Heart left ventricle (tissue), 16 donors: ENCODE measurements at regions not wholly inside any gene's neighbourhood (a gene's known extent, or its start where the extent isn't known, plus 50 kb on each side); places are given as distances from the start of the nearest gene placed in this dataset.
"Not testable (repeated sequence)": the region's sequence is repeated elsewhere in the genome, so short reads cannot be mapped to it uniquely, and the experiment has no call there.

Experiments used
- ATAC-seq, 4 donors: fragments of 200-7000 bp; cut with Tn5 transposase; one replicate each; pipeline ENCODE4 v1.9.1; 2020 to 2022; ENCODE audit warnings: moderate library complexity in 4 of 4, mild to moderate bottlenecking in 3 of 4, moderate number of reproducible peaks in 1 of 4
- DNase-seq, 5 donors: peaks; one replicate each; pipeline ENCODE4 v3.0.0-alpha.2; 2020
- H3K27ac ChIP-seq, 12 donors: fragments of 200-600 bp; sonication (generic) in 4 of 12; one replicate each; pipeline versions ENCODE4 v1.5.0 to v1.8.0; 2016 to 2022; ENCODE audit warnings: mild to moderate bottlenecking in 2 of 12
- H3K27me3 ChIP-seq, 9 donors: fragments of 200-600 bp; sonication (generic) in 2 of 9; one replicate each; pipeline versions ENCODE4 v1.5.1 to v1.8.0; 2016 to 2022; ENCODE audit warnings: mild to moderate bottlenecking in 3 of 9
- H3K36me3 ChIP-seq, 9 donors: fragments of 200-600 bp; sonication (generic) in 2 of 9; one replicate each; pipeline versions ENCODE4 v1.5.0 to v1.8.0; 2018 to 2022; ENCODE audit warnings: mild to moderate bottlenecking in 2 of 9
- H3K4me1 ChIP-seq, 12 donors: fragments of 200-600 bp; sonication (generic) in 4 of 12; one replicate each; pipeline versions ENCODE4 v1.5.0 to v1.8.0; 2016 to 2022; ENCODE audit warnings: mild to moderate bottlenecking in 3 of 12
- H3K4me3 ChIP-seq, 12 donors: fragments of 200-600 bp; sonication (generic) in 4 of 12; one replicate each; pipeline versions ENCODE4 v1.5.0 to v1.8.0; 2017 to 2022; ENCODE audit warnings: mild to moderate bottlenecking in 9 of 12, moderate library complexity in 4 of 12
- H3K9me3 ChIP-seq, 12 donors: fragments of 200-600 bp; sonication (generic) in 4 of 12; one replicate each; pipeline versions ENCODE4 v1.5.0 to v1.8.0; 2016 to 2022; ENCODE audit warnings: mild to moderate bottlenecking in 1 of 12
- POLR2A ChIP-seq, 2 donors: fragments of 450-650 bp; IDR thresholded peaks; one replicate each; pipeline ENCODE4 v1.6.1; 2017; ENCODE audit warnings: antibody characterized with exemption in 2 of 2, mild to moderate bottlenecking in 2 of 2, moderate library complexity in 2 of 2
- WGBS, 4 donors: extraction: QIAGEN DNeasy Blood & Tissue Kit in 2 of 4; methylation state at CpG; one replicate each; pipeline versions ENCODE4 v1.1.5 to v1.1.7; 2013 to 2018; 5-methylcytosine and 5-hydroxymethylcytosine counted together
- intact Hi-C, 10 donors: fragments of 100-400 bp; cut with DNase I; formaldehyde crosslinking; loops; one replicate each; pipeline versions ENCODE4 v1.11.1 to v1.14.2; 2022
- TF ChIP-seq, protein P1 (sequence below), 12 donors: fragments of 200-600 bp; sonication (generic) in 4 of 12; IDR thresholded peaks; one replicate each; pipeline versions ENCODE4 v1.5.0 to v1.8.0; 2018 to 2022; ENCODE audit warnings: antibody characterized with exemption in 12 of 12, mild to moderate bottlenecking in 5 of 12
- donor health status: ischemic (EF 13 %, LVEDD 7.1; RV severe dilation, severe dysfunction).
- donor health status: healthy with polysubstance abuse.
- donor health status: DM: no; HTN: yes; CAD: no.
- donor health status: DM: no; HTN: no; CAD: no.
- donor health status: ischemic (EF 25% LVEDD 6.9; RV normal size, moderate dysfunction).
- donor health status: ischemic (EF 25% LVEDD 5.7; RV mildly dilated, moderate dysfunction).
- donor health status: healthy.
- donor health status: DM: yes; HTN: yes; CAD: no.
- donor health status: ischemic (EF 35%, LVEDD 5.7; RV mildly dilated, moderate dysfunction).
- donor health status: nonischemic (EF 11% LVEDD 7.7; RV severe dilation, severe dysfunction).
- donor health status: DM: yes; HTN: yes; CAD: no.
- donor health status: PGD.
- donor health status: ischemic (EF 29% LVEDD 5.4; RV normal size, mild dysfunction).
- donor health status: nonischemic (EF 23%, LVEDD 6.1; RV moderate dilation, normal function).

DNA sequence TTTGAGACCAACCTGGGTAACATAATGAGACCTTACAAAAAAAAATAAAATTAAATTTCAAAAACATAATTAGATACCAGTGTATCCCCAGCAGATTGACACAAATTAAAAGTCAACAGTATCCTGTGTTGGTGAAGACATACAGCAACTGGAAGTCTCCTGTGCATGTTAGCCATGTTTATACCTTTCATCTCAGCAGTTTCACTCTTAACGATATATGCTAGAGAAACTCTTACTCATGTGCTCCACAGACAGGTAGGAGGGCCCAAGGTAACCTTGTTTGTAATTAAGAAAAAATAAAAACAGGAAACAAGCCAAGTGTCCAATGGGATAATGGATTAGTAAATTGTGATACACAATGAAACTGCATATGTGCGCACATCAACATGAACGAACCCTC lies 50.1 kb upstream of the N4BP3 start:
- no peaks in the 10 kb centered on the region for H3K9me3 ChIP-seq
- no peak for TF ChIP-seq POLR2A (IDR thresholded peaks at IDR 0.05)
- TF ChIP-seq, protein P1, sequence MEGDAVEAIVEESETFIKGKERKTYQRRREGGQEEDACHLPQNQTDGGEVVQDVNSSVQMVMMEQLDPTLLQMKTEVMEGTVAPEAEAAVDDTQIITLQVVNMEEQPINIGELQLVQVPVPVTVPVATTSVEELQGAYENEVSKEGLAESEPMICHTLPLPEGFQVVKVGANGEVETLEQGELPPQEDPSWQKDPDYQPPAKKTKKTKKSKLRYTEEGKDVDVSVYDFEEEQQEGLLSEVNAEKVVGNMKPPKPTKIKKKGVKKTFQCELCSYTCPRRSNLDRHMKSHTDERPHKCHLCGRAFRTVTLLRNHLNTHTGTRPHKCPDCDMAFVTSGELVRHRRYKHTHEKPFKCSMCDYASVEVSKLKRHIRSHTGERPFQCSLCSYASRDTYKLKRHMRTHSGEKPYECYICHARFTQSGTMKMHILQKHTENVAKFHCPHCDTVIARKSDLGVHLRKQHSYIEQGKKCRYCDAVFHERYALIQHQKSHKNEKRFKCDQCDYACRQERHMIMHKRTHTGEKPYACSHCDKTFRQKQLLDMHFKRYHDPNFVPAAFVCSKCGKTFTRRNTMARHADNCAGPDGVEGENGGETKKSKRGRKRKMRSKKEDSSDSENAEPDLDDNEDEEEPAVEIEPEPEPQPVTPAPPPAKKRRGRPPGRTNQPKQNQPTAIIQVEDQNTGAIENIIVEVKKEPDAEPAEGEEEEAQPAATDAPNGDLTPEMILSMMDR (IDR thresholded peaks at IDR 0.05), result no peak
- ATAC-seq (no peak), DNase-seq (no peak)
- H3K27me3 ChIP-seq, result peaks cover 0 to 13% (median 0%) of the 10 kb centered on the region in 9 donors
- no peaks in the 10 kb centered on the region for H3K36me3 ChIP-seq
- H3K27ac ChIP-seq, result no peak overlapping the region
- no peaks in the 10 kb centered on the region for H3K4me1 ChIP-seq
- no peak overlapping the region for H3K4me3 ChIP-seq
- 86 to 92% (median 89%) methylated on average over 3 of the region's 3 CpGs for WGBS, 4 donors
- intact Hi-C loops, result loop anchor here in 2 of 10 donors (10.0 kb wide), 1 partner anchor 458 kb away; the partner anchor contains the start of gene B4GALT7 (in 2 of the 2)

DNA sequence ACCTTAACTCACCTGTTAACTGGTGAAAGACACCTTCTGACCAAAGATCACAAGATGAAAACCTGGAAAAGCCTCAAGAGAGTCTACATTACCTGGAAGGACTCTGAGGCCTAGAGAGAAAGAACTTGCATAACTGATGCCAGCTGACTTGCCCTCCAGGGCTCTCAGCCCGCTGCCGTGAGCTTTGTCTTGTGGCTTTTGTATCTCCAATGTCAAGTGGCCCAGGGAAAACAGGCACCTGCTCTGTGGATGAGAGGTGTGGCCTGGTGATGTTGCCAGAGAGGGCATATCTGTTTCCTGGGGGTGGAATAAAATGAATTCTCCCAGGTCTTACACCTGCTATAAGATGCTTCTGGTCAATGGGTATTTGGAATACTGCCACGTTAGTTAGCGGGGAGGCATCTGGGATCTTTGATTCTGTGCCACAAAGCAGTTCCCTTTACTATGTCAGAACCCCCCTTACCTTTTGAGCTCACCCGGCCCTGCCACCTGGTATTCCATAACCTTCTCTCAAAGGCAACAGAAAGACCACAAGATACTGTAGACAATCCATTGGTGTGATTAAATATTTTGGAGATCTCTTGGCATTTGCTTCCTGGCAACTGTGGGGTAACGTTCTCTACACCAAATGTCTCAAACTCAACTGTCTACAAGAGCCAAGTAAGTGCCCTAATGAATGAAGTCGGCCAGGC lies 54.9 kb upstream of the N4BP3 start:
- WGBS, 4 donors, result 77 to 85% (median 80%) methylated on average over 7 of the region's 7 CpGs
- TF ChIP-seq POLR2A (IDR thresholded peaks at IDR 0.05), result no peak
- TF ChIP-seq, protein P1 (IDR thresholded peaks at IDR 0.05), result no peak
- ATAC-seq (peak in 1 of 4 donors; percentile 31), DNase-seq (no peak)
- Histone ChIP-seq H3K36me3 (no peaks in the 10 kb centered on the region), H3K27ac (no peak overlapping the region), H3K27me3 (peaks cover 0 to 4% (median 0%) of the 10 kb centered on the region in 9 donors), H3K9me3 (no peaks in the 10 kb centered on the region), H3K4me1 (no peaks in the 10 kb centered on the region), H3K4me3 (no peak overlapping the region)
- intact Hi-C loops, result no loop called here

DNA sequence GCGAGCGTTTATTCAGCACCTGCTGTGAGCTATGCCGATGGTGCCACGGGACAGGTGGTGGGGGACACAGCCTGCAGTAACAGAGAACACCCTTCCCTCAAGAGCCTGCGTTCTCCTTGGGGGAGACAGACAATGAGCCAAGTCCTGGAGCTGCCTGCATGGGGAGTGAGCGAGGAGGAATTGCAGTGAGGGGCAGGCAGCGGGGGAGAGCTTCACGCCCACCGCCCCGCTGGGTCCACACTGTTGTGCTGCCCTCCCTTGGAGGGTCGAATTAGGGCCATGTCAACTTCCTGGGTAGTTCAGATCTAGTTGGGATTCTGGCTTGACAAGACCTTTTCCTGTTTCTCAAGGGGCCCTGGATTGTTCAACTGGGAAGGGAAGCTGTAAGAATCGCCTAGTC lies 55.5 kb upstream of the N4BP3 start:
- ATAC-seq (no peak), DNase-seq (no peak)
- WGBS, 4 donors, result 69 to 90% (median 73%) methylated on average over 9 to 12 of the region's 12 CpGs
- TF ChIP-seq, protein P1 (IDR thresholded peaks at IDR 0.05), result no peak
- TF ChIP-seq POLR2A (IDR thresholded peaks at IDR 0.05), result no peak
- Histone ChIP-seq H3K4me3 (no peak overlapping the region), H3K27me3 (peaks cover 0 to 4% (median 0%) of the 10 kb centered on the region in 9 donors), H3K36me3 (no peaks in the 10 kb centered on the region), H3K4me1 (no peaks in the 10 kb centered on the region), H3K27ac (no peak overlapping the region), H3K9me3 (no peaks in the 10 kb centered on the region)
- intact Hi-C loops, result no loop called here

DNA sequence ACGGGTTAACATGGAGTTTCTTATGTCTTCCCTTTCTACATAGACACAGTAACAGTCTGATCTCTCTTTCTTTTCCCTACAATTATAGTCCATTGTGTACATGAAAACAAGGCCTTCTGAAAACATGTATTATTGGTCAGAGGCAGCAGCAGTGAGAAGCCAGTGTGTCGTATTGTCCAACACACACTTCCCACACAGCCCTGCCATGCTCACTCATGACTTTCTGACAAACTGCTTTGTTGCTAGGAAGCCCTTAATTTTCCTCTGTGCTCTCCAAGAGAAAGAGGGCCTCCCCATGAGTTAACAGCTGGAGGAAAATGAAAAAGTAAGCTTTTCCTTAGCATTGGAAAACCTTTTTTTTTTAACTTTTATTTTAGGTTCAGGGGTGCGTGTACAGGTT lies 56.4 kb upstream of the N4BP3 start:
- Histone ChIP-seq H3K36me3 (no peaks in the 10 kb centered on the region), H3K27ac (no peak overlapping the region), H3K9me3 (no peaks in the 10 kb centered on the region), H3K27me3 (peaks cover 0 to 4% (median 0%) of the 10 kb centered on the region in 9 donors), H3K4me3 (no peak overlapping the region), H3K4me1 (no peaks in the 10 kb centered on the region)
- intact Hi-C loops, result no loop called here
- WGBS, 4 donors, result 90 to 96% (median 92%) methylated on average over 3 of the region's 3 CpGs
- ATAC-seq (no peak), DNase-seq (no peak)
- TF ChIP-seq, protein P1 (IDR thresholded peaks at IDR 0.05), result no peak
- TF ChIP-seq POLR2A (IDR thresholded peaks at IDR 0.05), result no peak

DNA sequence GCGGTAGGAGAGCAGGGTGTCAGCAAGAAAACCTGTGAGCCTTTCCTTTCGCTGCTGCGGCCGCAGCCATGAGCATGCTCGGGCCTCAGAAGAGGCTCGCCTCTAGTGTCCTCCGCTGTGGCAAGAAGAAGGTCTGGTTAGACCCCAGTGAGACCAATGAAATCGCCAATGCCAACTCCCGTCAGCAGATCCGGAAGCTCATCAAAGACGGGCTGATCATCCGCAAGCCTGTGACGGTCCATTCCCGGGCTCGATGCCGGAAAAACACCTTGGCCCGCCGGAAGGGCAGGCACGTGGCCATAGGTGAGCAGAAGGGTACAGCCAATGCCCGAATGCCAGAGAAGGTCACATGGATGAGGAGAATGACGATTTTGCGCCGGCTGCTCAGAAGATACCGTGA lies 57.8 kb upstream of the N4BP3 start:
- DNase-seq, H3K27ac ChIP-seq, H3K9me3 ChIP-seq, H3K36me3 ChIP-seq, H3K4me1 ChIP-seq, intact Hi-C loops, H3K27me3 ChIP-seq, ATAC-seq, H3K4me3 ChIP-seq: not testable (repeated sequence)
- 92 to 96% (median 94%) methylated on average over 24 of the region's 24 CpGs for WGBS, 4 donors

DNA sequence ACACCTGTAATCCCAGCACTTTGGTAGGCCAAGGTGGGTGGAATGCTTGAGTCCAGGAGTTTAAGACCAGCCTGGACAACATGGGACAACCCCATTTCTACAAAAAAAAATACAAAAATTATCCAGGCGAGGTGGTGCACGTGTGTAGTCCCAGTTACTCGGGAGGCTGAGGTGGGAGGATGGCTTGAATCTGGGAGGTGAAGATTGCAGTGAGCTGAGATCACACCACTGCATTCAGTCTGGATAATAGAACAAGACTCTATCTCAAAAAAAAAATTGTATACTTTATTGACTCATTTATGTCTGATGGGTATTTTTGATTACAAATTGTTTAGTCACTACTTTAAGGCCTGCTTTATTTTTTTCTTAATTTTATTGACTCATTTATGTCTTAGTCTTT lies 56.0 kb upstream of the PROP1 start:
- 82 to 89% (median 82%) methylated on average over 3 of the region's 3 CpGs for WGBS, 4 donors

DNA sequence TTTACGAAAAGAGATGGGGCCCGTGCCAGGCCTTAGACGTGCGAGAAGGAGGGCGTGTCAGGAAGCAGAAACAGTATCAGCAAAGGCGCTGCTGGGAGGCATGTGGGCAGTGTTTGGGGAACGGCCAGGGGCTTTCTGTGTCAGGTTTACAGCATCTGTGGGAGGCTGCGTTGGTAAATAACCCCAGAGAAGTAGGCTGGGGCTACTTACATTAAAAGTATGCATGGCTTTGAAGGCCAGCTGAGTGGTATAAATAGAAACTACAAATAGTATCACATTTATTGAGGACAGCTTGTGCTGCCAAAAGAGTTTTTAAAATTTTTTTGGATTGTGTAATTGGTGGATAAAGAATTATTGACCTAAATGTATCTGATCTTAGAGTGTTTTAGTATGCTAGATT lies 54.8 kb upstream of the PROP1 start:
- H3K36me3 ChIP-seq, H3K4me1 ChIP-seq, H3K4me3 ChIP-seq, H3K27me3 ChIP-seq, ATAC-seq, DNase-seq, H3K27ac ChIP-seq, H3K9me3 ChIP-seq, intact Hi-C loops: not testable (repeated sequence)
- WGBS, 4 donors, result no CpG with 5 or more reads among the region's 8 CpGs

More for the DNA sequence above, 56.0 kb upstream of the PROP1 start:
- H3K4me3 ChIP-seq, H3K27me3 ChIP-seq, H3K27ac ChIP-seq, H3K36me3 ChIP-seq, DNase-seq, intact Hi-C loops, ATAC-seq, H3K9me3 ChIP-seq, H3K4me1 ChIP-seq: not testable (repeated sequence)
